Upper lobe of left lung (tissue), 4 donors: ENCODE measurements at regions not wholly inside any gene's neighbourhood (a gene's known extent, or its start where the extent isn't known, plus 50 kb on each side); places are given as distances from the start of the nearest gene placed in this dataset.

Experiments
- EP300 ChIP-seq, 4 donors: sonication (generic); formaldehyde crosslinking; IDR thresholded peaks; one replicate each; pipeline ENCODE4 v1.5.1; 2017; ENCODE audit warnings: antibody characterized with exemption in 4 of 4, control low read depth in 2 of 4
- POLR2A ChIP-seq, 4 donors: fragments of 450-650 bp; IDR thresholded peaks; one replicate each; pipeline ENCODE4 v1.5.1; 2016 to 2017; ENCODE audit warnings: antibody characterized with exemption in 4 of 4, mild to moderate bottlenecking in 2 of 4
- POLR2AphosphoS5 ChIP-seq, 2 donors: sonication (generic); formaldehyde crosslinking; IDR thresholded peaks; one replicate each; pipeline ENCODE4 v1.5.1; 2017; ENCODE audit warnings: antibody characterized with exemption in 2 of 2
- TF ChIP-seq, protein P1 (sequence below), 6 experiments: fragments of 450-650 bp in 4 of 6; fragments of 200-600 bp in 2 of 6; sonication (generic) in 2 of 6; IDR thresholded peaks; one replicate each; pipeline ENCODE4 v1.5.1; 2016 to 2019; ENCODE audit warnings: antibody characterized with exemption in 6 of 6

DNA sequence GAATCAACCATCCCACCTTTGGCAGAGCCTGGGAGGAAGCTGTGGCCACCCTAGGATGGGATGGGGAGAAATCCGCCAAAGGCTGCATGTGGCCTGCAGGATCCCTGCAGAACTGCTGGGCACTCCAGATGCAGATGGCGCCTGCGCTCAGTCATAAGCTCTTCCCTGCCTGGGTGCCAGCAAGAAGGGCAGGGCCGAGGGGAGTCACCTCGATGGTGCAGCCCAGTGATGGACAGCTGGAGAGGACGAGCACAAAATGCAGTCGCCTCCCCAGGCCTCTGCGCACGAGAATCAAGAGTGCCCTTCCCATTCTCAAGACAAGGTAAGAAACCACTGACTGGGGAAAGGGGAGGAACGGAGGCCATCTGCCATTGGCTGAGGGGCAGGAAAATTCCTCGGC lies 693.6 kb downstream of the TBC1D22A start:
- TF ChIP-seq POLR2A (IDR thresholded peaks at IDR 0.05) (no peak), EP300 (IDR thresholded peaks at IDR 0.05) (no peak), POLR2AphosphoS5 (IDR thresholded peaks at IDR 0.05) (no peak)
- TF ChIP-seq, protein P1, sequence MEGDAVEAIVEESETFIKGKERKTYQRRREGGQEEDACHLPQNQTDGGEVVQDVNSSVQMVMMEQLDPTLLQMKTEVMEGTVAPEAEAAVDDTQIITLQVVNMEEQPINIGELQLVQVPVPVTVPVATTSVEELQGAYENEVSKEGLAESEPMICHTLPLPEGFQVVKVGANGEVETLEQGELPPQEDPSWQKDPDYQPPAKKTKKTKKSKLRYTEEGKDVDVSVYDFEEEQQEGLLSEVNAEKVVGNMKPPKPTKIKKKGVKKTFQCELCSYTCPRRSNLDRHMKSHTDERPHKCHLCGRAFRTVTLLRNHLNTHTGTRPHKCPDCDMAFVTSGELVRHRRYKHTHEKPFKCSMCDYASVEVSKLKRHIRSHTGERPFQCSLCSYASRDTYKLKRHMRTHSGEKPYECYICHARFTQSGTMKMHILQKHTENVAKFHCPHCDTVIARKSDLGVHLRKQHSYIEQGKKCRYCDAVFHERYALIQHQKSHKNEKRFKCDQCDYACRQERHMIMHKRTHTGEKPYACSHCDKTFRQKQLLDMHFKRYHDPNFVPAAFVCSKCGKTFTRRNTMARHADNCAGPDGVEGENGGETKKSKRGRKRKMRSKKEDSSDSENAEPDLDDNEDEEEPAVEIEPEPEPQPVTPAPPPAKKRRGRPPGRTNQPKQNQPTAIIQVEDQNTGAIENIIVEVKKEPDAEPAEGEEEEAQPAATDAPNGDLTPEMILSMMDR (IDR thresholded peaks at IDR 0.05), result no peak
